ENCODE measurements at regions not wholly inside any gene's neighbourhood (a gene's known extent, or its start where the extent isn't known, plus 50 kb on each side); places are given as distances from the start of the nearest gene placed in this dataset.
"Not testable (repeated sequence)": the region's sequence is repeated elsewhere in the genome, so short reads cannot be mapped to it uniquely, and the experiment has no call there.

DNA sequence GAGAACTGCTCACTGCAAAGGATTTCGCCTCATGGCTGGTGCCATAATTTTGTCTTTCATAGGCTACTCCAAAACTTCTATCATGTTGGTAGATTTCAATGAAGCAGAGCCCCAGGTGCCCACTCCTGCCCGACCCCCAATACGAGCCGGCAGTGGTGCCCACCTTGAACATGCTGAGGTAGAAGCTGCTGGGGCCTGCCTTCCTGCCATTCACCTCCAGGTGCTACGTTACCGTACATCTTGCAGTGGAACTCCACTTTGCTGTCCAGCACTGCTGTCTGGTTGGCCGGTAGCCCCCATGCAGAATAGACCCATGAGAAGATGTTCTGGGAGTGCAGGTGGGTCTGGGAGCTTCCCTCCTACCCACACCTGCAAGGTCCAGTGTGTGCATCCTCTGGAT, 502.8 kb upstream of the TBL1XR1 start:
- no peak overlapping the region for H3K4me3 ChIP-seq (ENCODE audit: low read depth, low read length, poor library complexity, severe bottlenecking)
- ChIA-PET POLR2A (ENCODE audit: low non-redundant PET) (no interaction called here), CTCF (no interaction called here)
- no peaks in the 10 kb centered on the region for H3K9me3 ChIP-seq (ENCODE audit: low read depth, low read length, poor library complexity, severe bottlenecking)
- TF ChIP-seq, protein P1, sequence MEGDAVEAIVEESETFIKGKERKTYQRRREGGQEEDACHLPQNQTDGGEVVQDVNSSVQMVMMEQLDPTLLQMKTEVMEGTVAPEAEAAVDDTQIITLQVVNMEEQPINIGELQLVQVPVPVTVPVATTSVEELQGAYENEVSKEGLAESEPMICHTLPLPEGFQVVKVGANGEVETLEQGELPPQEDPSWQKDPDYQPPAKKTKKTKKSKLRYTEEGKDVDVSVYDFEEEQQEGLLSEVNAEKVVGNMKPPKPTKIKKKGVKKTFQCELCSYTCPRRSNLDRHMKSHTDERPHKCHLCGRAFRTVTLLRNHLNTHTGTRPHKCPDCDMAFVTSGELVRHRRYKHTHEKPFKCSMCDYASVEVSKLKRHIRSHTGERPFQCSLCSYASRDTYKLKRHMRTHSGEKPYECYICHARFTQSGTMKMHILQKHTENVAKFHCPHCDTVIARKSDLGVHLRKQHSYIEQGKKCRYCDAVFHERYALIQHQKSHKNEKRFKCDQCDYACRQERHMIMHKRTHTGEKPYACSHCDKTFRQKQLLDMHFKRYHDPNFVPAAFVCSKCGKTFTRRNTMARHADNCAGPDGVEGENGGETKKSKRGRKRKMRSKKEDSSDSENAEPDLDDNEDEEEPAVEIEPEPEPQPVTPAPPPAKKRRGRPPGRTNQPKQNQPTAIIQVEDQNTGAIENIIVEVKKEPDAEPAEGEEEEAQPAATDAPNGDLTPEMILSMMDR (conservative IDR thresholded peaks at IDR 0.05; ENCODE audit: low read depth, low read length): no peak
- no peak for TF ChIP-seq EZH2 (IDR thresholded peaks at IDR 0.05; ENCODE audit: borderline replicate concordance, low read depth, low read length, poor library complexity, severe bottlenecking)
- no peak for DNase-seq (ENCODE audit: low spot score)
- H3K4me1 ChIP-seq (ENCODE audit: insufficient read depth, low read length, poor library complexity, severe bottlenecking): peaks cover under 1% of the 10 kb centered on the region
- H3K27ac ChIP-seq (ENCODE audit: low read depth, low read length, poor library complexity, severe bottlenecking): no peak overlapping the region
- no TSS peak for BruUV-seq (replicated peaks)
- no peaks in the 10 kb centered on the region for H3K36me3 ChIP-seq (ENCODE audit: insufficient read depth, low read length, poor library complexity, severe bottlenecking)
- H3K27me3 ChIP-seq (replicated peaks; ENCODE audit: insufficient read depth, low read depth, low read length, poor library complexity): no peaks in the 10 kb centered on the region
- intact Hi-C loops (cut with micrococcal nuclease; ENCODE audit: unreplicated experiment): no loop called here

DNA sequence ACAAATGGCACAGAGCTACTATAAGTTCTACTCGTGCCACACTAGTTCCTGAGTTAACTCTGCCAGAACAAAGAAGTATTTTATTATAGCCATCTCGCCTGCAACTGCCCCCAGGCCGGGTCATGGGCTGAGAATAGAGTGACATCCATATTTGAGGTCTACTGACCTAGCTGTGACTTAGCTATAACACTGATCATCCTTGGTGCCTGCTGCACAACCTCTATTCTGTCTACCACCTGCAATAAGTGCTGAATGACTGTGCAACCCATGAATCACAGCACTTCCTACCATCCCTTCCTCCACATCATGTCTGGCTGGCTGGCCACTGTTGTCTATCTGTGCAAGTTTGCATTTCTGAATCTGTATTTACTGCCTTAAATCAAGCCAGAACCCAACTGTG, 506.5 kb upstream of the TBL1XR1 start:
- H3K4me1 ChIP-seq (ENCODE audit: insufficient read depth, low read length, poor library complexity, severe bottlenecking): no peaks in the 10 kb centered on the region
- no TSS peak for BruUV-seq (replicated peaks)
- no peaks in the 10 kb centered on the region for H3K9me3 ChIP-seq (ENCODE audit: low read depth, low read length, poor library complexity, severe bottlenecking)
- H3K36me3 ChIP-seq (ENCODE audit: insufficient read depth, low read length, poor library complexity, severe bottlenecking): no peaks in the 10 kb centered on the region
- H3K27me3 ChIP-seq (replicated peaks; ENCODE audit: insufficient read depth, low read depth, low read length, poor library complexity): no peaks in the 10 kb centered on the region
- POLR2A ChIA-PET (ENCODE audit: low non-redundant PET): no interaction called here
- no peak overlapping the region for H3K4me3 ChIP-seq (ENCODE audit: low read depth, low read length, poor library complexity, severe bottlenecking)
- CTCF ChIA-PET: no interaction called here
- no peak for DNase-seq (ENCODE audit: low spot score)
- H3K27ac ChIP-seq (ENCODE audit: low read depth, low read length, poor library complexity, severe bottlenecking): no peak overlapping the region
- intact Hi-C loops (cut with micrococcal nuclease; ENCODE audit: unreplicated experiment): no loop called here
- TF ChIP-seq EZH2 (IDR thresholded peaks at IDR 0.05; ENCODE audit: borderline replicate concordance, low read depth, low read length, poor library complexity, severe bottlenecking): no peak
- TF ChIP-seq, protein P1 (conservative IDR thresholded peaks at IDR 0.05; ENCODE audit: low read depth, low read length): no peak

DNA sequence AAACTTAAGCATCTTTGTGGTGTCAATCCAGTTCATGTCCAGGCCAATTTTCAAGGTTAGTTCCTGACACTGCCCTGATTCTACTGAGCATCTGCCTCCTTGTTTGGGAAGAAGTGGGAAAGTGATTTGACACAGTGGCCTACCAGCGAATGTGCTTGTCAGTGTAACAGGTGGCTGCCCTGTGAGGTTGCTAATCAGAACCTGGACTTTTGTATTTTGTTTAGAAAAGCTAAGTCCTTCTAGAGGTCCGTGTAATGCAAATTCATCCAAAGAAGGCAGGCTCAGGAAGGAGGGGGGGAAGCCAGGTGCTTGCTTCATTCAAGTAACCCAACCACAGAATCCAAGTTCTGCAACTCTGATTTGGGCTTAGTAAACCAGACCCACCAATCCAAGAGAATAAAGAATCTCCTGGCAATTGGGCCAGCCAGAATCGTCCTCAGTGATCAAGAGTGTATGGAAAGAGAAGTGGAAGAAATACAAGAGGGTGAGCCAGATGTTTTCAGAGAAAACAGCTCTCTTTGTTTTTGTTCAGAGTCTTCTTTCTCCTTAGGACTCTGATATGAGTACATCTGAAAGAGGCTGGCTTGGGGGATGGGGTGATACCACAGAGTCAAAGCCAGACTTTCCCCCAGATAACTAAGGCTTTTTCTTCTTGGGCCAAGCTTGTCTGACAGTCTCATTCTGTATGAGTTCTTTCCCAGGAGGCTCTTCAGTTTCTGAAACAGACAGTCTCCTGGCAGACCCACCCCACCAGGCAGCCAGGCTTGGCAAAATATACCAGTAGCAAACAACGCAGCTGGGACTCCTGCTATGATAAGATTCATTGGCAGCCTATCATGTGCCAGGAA, 508.9 kb upstream of the TBL1XR1 start:
- intact Hi-C loops (cut with micrococcal nuclease; ENCODE audit: unreplicated experiment): no loop called here
- Histone ChIP-seq H3K36me3 (ENCODE audit: insufficient read depth, low read length, poor library complexity, severe bottlenecking) (no peaks in the 10 kb centered on the region), H3K9me3 (ENCODE audit: low read depth, low read length, poor library complexity, severe bottlenecking) (no peaks in the 10 kb centered on the region), H3K27ac (ENCODE audit: low read depth, low read length, poor library complexity, severe bottlenecking) (no peak overlapping the region), H3K4me1 (ENCODE audit: insufficient read depth, low read length, poor library complexity, severe bottlenecking) (no peaks in the 10 kb centered on the region), H3K4me3 (ENCODE audit: low read depth, low read length, poor library complexity, severe bottlenecking) (no peak overlapping the region), H3K27me3 (replicated peaks; ENCODE audit: insufficient read depth, low read depth, low read length, poor library complexity) (no peaks in the 10 kb centered on the region)
- POLR2A ChIA-PET (ENCODE audit: low non-redundant PET): no interaction called here
- TF ChIP-seq, protein P1 (conservative IDR thresholded peaks at IDR 0.05; ENCODE audit: low read depth, low read length): no peak
- no peak for TF ChIP-seq EZH2 (IDR thresholded peaks at IDR 0.05; ENCODE audit: borderline replicate concordance, low read depth, low read length, poor library complexity, severe bottlenecking)
- no peak for DNase-seq (ENCODE audit: low spot score)
- CTCF ChIA-PET: no interaction called here
- BruUV-seq (replicated peaks): no TSS peak

DNA sequence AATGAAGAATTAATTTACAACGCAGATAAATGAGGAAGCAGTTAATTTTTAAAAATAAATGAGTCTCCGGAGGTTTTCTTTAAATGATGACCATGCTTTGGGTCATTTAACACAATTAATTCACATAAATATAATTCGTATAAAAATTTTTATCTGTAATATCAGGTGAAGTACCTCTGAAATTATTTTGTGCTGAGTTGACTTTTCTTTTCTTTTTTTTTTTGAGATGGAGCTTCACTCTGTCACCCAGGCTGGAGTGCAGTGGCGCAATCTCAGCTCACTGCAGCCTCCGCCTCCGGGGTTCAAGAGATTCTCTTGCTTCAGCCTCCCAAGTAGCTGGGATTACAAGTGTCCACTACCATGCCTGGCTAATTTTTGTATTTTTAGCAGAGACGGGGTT, 512.2 kb upstream of the TBL1XR1 start:
- H3K4me3 ChIP-seq (ENCODE audit: low read depth, low read length, poor library complexity, severe bottlenecking); BruUV-seq (replicated peaks); DNase-seq (ENCODE audit: low spot score); H3K27ac ChIP-seq (ENCODE audit: low read depth, low read length, poor library complexity, severe bottlenecking); H3K36me3 ChIP-seq (ENCODE audit: insufficient read depth, low read length, poor library complexity, severe bottlenecking); CTCF ChIA-PET; POLR2A ChIA-PET (ENCODE audit: low non-redundant PET); intact Hi-C loops (cut with micrococcal nuclease; ENCODE audit: unreplicated experiment); H3K4me1 ChIP-seq (ENCODE audit: insufficient read depth, low read length, poor library complexity, severe bottlenecking); H3K9me3 ChIP-seq (ENCODE audit: low read depth, low read length, poor library complexity, severe bottlenecking); H3K27me3 ChIP-seq (replicated peaks; ENCODE audit: insufficient read depth, low read depth, low read length, poor library complexity): not testable (repeated sequence)

All from A673 (cell line).